H9 (cell line): ENCODE measurements at regions not wholly inside any gene's neighbourhood (a gene's known extent, or its start where the extent isn't known, plus 50 kb on each side); places are given as distances from the start of the nearest gene placed in this dataset.

Experiments used
- DNase-seq: peaks from one replicate; pipeline ENCODE4 v3.0.0-alpha.2; 2017
- H2AFZ ChIP-seq: one replicate; pipeline ENCODE4 v1.6.1; 2013; ENCODE audit warnings: mild to moderate bottlenecking, low read length, control low read depth, moderate library complexity
- H2AK5ac ChIP-seq: 2 replicates; pipeline ENCODE4 v1.6.1; 2013; ENCODE audit warnings: low read length, control low read depth, mixed read lengths; ENCODE audit not compliant: insufficient read length
- H2BK120ac ChIP-seq: one replicate; pipeline ENCODE4 v1.6.1; 2013; ENCODE audit warnings: low read depth, mild to moderate bottlenecking, low read length, control low read depth, inconsistent platforms; ENCODE audit not compliant: poor library complexity, severe bottlenecking
- H2BK12ac ChIP-seq: 2 replicates; pipeline ENCODE4 v1.6.1; 2013; ENCODE audit warnings: low read length, control low read depth, mixed read lengths, low read depth; ENCODE audit not compliant: insufficient read length
- H2BK15ac ChIP-seq: 2 replicates; pipeline ENCODE4 v1.6.1; 2013; ENCODE audit warnings: low read depth, low read length, control low read depth
- H2BK20ac ChIP-seq: one replicate; pipeline ENCODE4 v1.6.1; 2013; ENCODE audit warnings: low read depth, mild to moderate bottlenecking, low read length, control low read depth, inconsistent platforms; ENCODE audit not compliant: poor library complexity, severe bottlenecking
- H2BK5ac ChIP-seq: 2 replicates; pipeline ENCODE4 v1.6.1; 2013; ENCODE audit warnings: low read length, control low read depth, mixed read lengths; ENCODE audit not compliant: insufficient read length
- H3K14ac ChIP-seq: 2 replicates; pipeline ENCODE4 v1.6.1; 2013; ENCODE audit warnings: low read length, control low read depth; ENCODE audit not compliant: insufficient read depth
- H3K18ac ChIP-seq: 2 replicates; pipeline ENCODE4 v1.6.1; 2013; ENCODE audit warnings: low read depth, mild to moderate bottlenecking, mixed read lengths, low read length, control low read depth; ENCODE audit not compliant: insufficient read length
- H3K23ac ChIP-seq: 2 replicates; pipeline ENCODE4 v1.6.1; 2013; ENCODE audit warnings: low read length, control low read depth, mixed read lengths, low read depth; ENCODE audit not compliant: insufficient read length
- H3K23me2 ChIP-seq: 2 replicates; pipeline ENCODE4 v1.6.1; 2013; ENCODE audit warnings: low read depth, mild to moderate bottlenecking, mixed read lengths, low read length, control low read depth; ENCODE audit not compliant: insufficient read length, poor library complexity, severe bottlenecking
- H3K27ac ChIP-seq: 2 replicates; pipeline ENCODE4 v1.5.1; 2013; ENCODE audit warnings: low read length, control low read depth, mixed read lengths, low read depth; ENCODE audit not compliant: insufficient read length
- H3K27me3 ChIP-seq: 2 replicates; pipeline ENCODE4 v1.6.1; 2013; ENCODE audit warnings: low read length, control low read depth, inconsistent platforms; ENCODE audit not compliant: insufficient read depth
- H3K4ac ChIP-seq: 2 replicates; pipeline ENCODE4 v1.6.1; 2013; ENCODE audit warnings: low read depth, mild to moderate bottlenecking, control low read depth, inconsistent platforms, low read length, moderate library complexity
- H3K4me1 ChIP-seq: 2 replicates; pipeline ENCODE4 v1.6.1; 2013; ENCODE audit warnings: low read length, control low read depth, inconsistent platforms; ENCODE audit not compliant: insufficient read depth
- H3K4me2 ChIP-seq: 2 replicates; pipeline ENCODE4 v1.6.1; 2013; ENCODE audit warnings: low read length, control low read depth, mixed read lengths; ENCODE audit not compliant: insufficient read length, insufficient read depth
- H3K56ac ChIP-seq: 2 replicates; pipeline ENCODE4 v1.6.1; 2013; ENCODE audit warnings: low read depth, mild to moderate bottlenecking, mixed read lengths, low read length, control low read depth; ENCODE audit not compliant: insufficient read length
- H3K79me1 ChIP-seq: 2 replicates; pipeline ENCODE4 v1.6.1; 2013; ENCODE audit warnings: low read depth, mild to moderate bottlenecking, moderate library complexity, low read length, control low read depth, inconsistent platforms; ENCODE audit not compliant: insufficient read depth, poor library complexity, severe bottlenecking
- H3K79me2 ChIP-seq: 2 replicates; pipeline ENCODE4 v1.6.1; 2013; ENCODE audit warnings: low read length, control low read depth, inconsistent platforms; ENCODE audit not compliant: insufficient read depth
- H3K9ac ChIP-seq: 2 replicates; pipeline ENCODE4 v1.6.1; 2013; ENCODE audit warnings: low read length, control low read depth, mixed read lengths; ENCODE audit not compliant: insufficient read length; ENCODE audit errors: extremely low read depth
- H3K9me3 ChIP-seq: one replicate; pipeline ENCODE4 v1.6.1; 2013; ENCODE audit warnings: low read depth, low read length, inconsistent platforms; ENCODE audit not compliant: control insufficient read depth
- H3T11ph ChIP-seq: one replicate; pipeline ENCODE4 v1.6.1; 2013; ENCODE audit warnings: mild to moderate bottlenecking, low read length, control low read depth, inconsistent platforms
- H4K20me1 ChIP-seq: one replicate; pipeline ENCODE4 v1.6.1; 2013; ENCODE audit not compliant: control insufficient read depth, insufficient read length, insufficient read depth
- H4K5ac ChIP-seq: 2 replicates; pipeline ENCODE4 v1.6.1; 2013; ENCODE audit warnings: low read depth, mild to moderate bottlenecking, mixed read lengths, low read length, control low read depth; ENCODE audit not compliant: insufficient read length
- H4K8ac ChIP-seq: replicated peaks from 2 replicates; pipeline ENCODE4 v1.6.1; 2013; ENCODE audit warnings: low read length, control low read depth, mixed read lengths, low read depth; ENCODE audit not compliant: insufficient read length
- H4K91ac ChIP-seq: 2 replicates; pipeline ENCODE4 v1.6.1; 2013; ENCODE audit warnings: low read depth, mild to moderate bottlenecking, moderate library complexity, mixed read lengths, low read length, control low read depth; ENCODE audit not compliant: insufficient read length
- H3K27ac Mint-ChIP-seq, 3 experiments: 2 replicates in 2 of 3; 3 replicates in 1 of 3; pipeline ENCODE4 v1.8.0; 2020 to 2021; ENCODE audit warnings: mixed read lengths in 3 of 3, mild to moderate bottlenecking in 1 of 3, moderate library complexity in 1 of 3
- H3K27me3 Mint-ChIP-seq: 2 replicates; pipeline ENCODE4 v1.8.0; 2021; ENCODE audit warnings: low read depth, mild to moderate bottlenecking, moderate library complexity, mixed read lengths
- H3K36me3 Mint-ChIP-seq, 3 experiments: 2 replicates in 2 of 3; 3 replicates in 1 of 3; pipeline ENCODE4 v1.8.0; 2020 to 2021; ENCODE audit warnings: low read depth in 3 of 3, mixed read lengths in 3 of 3; ENCODE audit not compliant: insufficient read depth in 1 of 3
- H3K4me1 Mint-ChIP-seq, 2 experiments: 2 replicates each; pipeline ENCODE4 v1.8.0; 2020; ENCODE audit warnings: mixed read lengths in 2 of 2
- H3K4me3 Mint-ChIP-seq, 2 experiments: 2 replicates in 1 of 2; 3 replicates in 1 of 2; pipeline ENCODE4 v1.8.0; 2020 to 2021; ENCODE audit warnings: mild to moderate bottlenecking in 2 of 2, mixed read lengths in 2 of 2, moderate library complexity in 1 of 2
- H3K9me3 Mint-ChIP-seq, 2 experiments: 2 replicates in 1 of 2; 3 replicates in 1 of 2; pipeline ENCODE4 v1.8.0; 2020; ENCODE audit warnings: mild to moderate bottlenecking in 2 of 2, mixed read lengths in 2 of 2, moderate library complexity in 1 of 2
- CTCF ChIP-seq: fragments of 200-600 bp; sonication (generic); conservative IDR thresholded peaks from 3 replicates; pipeline ENCODE4 v1.8.0; 2021; ENCODE audit warnings: antibody characterized with exemption, mild to moderate bottlenecking
- WGBS: extraction: QIAGEN DNeasy Blood & Tissue Kit; methylation state at CpG from one replicate; pipeline ENCODE4 v1.1.7; 2013; ENCODE audit warnings: missing lambda C conversion rate, low lambda C conversion rate, mixed read lengths; ENCODE audit not compliant: insufficient read length; ENCODE audit errors: extremely low coverage; 5-methylcytosine and 5-hydroxymethylcytosine counted together

- peaks cover 17% of the 10 kb centered on the region in 2 experiments for H3K9me3 Mint-ChIP-seq
- Histone ChIP-seq H3K4ac (no peak overlapping the region), H3K56ac (no peak overlapping the region)
These were observed 208.6 kb upstream of the TMEM72 start for GRCh38 chr10:44702531-44702930.

More at GRCh38 chr10:44702531-44702930, 208.6 kb upstream of the TMEM72 start:
- Histone ChIP-seq H2BK5ac (no peak overlapping the region), H2BK15ac (no peak overlapping the region), H3K27me3 (no peaks in the 10 kb centered on the region), H2BK12ac (no peak overlapping the region), H2AFZ (no peak overlapping the region), H3K27ac (no peak overlapping the region), H3K9ac (no peak overlapping the region), H4K5ac (no peak overlapping the region), H2BK120ac (no peak overlapping the region), H3K23ac (no peak overlapping the region), H3K18ac (no peak overlapping the region), H4K91ac (no peak overlapping the region), H3K23me2 (no peaks in the 10 kb centered on the region), H2AK5ac (no peak overlapping the region), H2BK20ac (no peak overlapping the region), H3T11ph (no peak overlapping the region), H3K79me1 (no peaks in the 10 kb centered on the region), H4K8ac (no peak overlapping the region), H3K4me1 (no peaks in the 10 kb centered on the region), H3K14ac (no peak overlapping the region), H3K9me3 (no peaks in the 10 kb centered on the region), H4K20me1 (no peaks in the 10 kb centered on the region), H3K4me2 (no peak overlapping the region), H3K79me2 (no peaks in the 10 kb centered on the region)
- peaks cover 0 to 9% (median 0%) of the 10 kb centered on the region in 3 experiments; a peak in 3 of 7 replicates for H3K36me3 Mint-ChIP-seq
- DNase-seq, result no peak
- no peak overlapping the region for H3K27ac Mint-ChIP-seq
- TF ChIP-seq CTCF, result no peak
- peaks cover 7% of the 10 kb centered on the region; the same call in 1 of the 2 replicates for H3K27me3 Mint-ChIP-seq
- H3K4me1 Mint-ChIP-seq, result no peaks in the 10 kb centered on the region
- no peak overlapping the region for H3K4me3 Mint-ChIP-seq
- WGBS, result no CpG with 5 or more reads among the region's 1 CpG
